ENCODE measurements at regions not wholly inside any gene's neighbourhood (a gene's known extent, or its start where the extent isn't known, plus 50 kb on each side); places are given as distances from the start of the nearest gene placed in this dataset.
"Not testable (repeated sequence)": the region's sequence is repeated elsewhere in the genome, so short reads cannot be mapped to it uniquely, and the experiment has no call there.

- DNase-seq, result peak; percentile 50
Measured at GRCh38 chr17:73900516-73900915, 256.3 kb upstream of the SDK2 start.

DNA sequence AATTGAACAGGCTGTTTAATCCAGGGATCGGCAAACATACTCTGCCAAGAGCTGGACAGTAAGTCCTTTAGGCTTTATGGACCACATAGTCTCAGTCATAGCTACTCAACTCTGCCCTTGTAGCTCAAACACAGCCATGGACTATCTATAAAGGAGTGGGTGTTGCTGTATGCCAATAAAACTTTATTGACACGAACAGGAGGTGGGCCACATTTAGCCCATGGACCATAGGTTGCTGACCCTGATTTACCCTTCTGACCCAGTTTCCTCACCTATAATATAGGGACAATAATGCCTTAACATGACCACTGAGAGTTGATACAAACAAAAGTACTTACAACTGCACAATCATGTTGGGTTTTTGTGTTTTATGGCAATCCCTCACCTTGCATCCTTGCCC is 257.0 kb upstream of the SDK2 start:
- no peak for DNase-seq

DNA sequence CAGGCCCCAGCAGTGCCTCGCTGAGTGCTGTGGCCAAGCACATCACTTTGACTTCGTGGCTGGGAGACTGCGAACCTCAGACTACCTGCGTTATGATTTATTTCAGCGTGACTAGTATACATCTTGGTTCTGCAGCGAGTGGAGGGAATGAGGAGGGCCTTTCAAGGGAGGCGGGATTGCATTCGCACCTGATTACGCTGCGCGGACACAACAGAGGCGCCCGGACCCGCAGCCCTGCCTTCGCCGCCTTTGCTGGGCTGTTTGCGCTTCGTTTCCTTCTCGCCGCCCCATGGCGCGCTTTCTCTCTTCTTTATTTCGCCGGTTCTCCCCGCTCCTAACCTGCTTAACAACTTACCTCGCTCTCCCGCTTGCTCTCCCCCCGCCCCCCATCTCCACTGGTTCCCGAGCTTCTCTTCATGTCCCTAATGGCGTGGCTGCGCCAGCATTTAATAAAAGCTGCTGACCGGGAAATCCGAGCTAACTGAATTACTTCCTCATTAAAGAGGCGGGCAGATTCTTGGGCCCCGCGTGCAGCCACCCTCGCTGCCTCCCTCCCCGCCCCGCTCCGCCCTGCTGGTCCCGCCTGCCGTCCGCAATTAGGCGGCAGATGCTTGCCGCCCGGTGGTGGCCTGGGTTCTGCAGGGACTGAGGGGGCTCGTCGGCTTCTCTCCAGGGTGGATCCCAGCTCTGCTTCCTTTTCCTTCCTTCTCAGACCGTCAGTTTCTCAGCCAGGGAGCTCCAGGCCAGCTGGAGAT is 257.6 kb upstream of the SDK2 start:
- DNase-seq, result peak; percentile 76

DNA sequence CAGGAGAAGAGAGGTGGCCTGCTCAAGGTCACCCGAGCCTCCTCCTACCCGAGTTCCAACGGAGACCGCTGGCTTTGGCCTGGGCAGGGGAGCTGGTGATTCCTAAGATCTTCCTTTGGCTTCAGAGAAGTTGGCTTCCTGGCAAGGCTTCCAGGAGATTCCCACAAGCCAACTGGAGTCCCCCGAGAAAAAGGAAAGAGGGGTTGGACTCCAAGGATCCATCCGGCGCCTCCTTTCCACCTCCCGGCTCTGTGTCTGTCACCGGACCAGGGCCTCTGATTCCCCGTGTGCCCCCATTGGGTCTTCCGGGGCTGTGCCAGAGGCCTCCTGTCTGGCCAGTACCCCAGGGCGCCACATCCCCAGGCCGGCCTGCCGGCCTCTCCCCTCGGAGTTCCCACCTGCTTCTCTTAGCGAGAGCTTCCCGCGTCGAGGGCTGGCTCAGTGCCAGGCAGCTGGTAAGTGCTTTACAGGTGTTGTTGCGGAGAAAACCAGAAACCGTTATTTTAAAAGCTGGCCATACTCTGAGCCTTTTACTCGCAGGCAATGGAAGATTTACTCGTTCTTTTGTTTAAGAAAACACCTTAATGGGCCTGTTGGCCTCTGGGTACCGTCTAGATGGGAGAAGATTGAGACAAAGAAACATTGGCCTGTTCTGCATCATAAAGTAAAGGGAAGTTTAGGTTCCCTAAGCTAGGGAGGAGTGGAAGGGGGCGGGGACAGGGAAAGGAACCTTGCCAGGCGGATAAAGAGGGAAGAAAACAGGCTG is 258.4 kb upstream of the SDK2 start:
- DNase-seq, result peak; percentile 53

DNA sequence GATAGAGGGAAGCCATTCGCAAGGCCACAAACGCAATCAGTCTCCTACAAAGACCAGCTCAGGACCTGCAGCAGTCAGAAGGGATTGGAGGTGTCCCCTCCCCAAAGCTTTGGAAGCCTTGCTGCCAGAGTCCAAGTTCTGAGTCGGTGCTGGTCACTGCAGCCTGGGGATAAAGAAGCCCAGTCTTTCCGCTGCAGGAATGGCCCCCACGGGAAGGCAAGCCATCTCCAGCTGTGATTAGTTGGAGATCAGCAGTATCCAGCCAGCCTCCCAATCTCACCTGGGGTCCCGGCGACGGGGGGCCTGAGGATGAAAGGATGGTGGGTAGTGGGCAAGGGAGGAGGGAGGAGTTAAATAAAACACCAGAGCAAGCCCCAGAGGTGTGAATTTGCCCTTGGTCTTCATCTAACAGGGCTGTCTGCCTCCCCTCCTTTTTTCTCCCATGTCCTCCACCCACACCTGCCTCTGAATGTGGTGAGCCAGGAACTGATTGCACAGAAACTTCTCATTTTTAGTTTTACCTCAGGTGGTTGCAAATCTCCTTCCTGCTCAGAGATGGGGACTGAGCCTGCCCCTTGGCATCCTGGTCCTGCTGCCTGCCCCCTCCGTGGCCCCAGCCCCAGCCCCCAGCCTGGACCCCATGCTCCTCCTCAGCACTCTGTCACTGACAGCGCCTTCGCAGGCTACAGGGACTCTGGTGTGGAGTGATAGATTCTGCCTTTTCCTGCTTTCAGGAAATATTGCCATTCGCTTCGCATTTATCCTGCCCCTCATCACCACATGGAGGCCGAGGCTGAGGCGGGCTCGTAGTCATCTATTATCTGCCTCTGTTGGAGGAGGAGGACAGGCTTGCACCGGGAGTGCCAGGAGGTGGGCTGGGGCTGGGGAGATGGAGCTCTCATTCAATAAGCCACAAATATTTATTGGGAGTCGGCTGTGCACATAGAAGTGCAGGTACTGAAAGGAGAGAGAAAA is 262.9 kb upstream of the SDK2 start:
- peak; percentile 49 for DNase-seq

DNA sequence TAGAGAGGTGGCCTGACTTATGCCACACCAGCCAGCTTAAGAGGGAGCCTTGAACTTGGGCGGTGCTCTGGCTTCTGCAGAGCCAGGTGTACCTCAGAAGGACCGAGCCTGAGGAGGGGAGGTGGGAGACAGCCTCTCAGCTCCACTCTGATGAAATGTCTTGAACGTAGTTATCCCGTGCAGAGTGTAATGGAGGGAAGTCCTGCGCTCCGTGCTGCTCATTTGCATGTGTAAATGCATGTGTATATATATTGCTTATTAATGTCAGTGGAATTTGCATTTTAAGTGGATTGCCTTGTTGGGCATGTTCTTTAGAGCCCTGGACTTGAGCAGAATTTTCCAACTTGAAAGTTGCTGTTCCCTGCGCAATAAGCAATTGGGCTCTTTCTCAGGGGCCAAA is 264.9 kb upstream of the SDK2 start:
- DNase-seq, result no peak

DNA sequence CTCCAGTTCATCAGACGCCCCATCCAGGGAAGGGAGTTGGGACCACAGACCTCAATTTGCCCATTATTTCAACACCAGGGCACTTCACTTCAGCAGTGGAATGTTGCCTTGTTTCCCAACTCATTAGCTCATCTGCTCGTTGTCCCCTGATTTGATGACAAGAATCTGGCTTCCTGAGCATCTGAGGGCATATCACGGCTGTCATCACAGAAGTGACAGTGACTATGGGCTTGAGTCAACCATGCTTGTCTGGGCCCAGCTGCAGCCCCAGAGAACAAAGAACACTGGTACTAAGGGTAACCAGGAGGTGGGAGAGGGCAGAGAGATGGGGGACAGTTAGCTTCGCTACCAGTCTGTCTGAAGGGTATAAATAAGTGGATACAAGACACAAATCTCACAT is 266.0 kb upstream of the SDK2 start:
- DNase-seq, result no peak

DNA sequence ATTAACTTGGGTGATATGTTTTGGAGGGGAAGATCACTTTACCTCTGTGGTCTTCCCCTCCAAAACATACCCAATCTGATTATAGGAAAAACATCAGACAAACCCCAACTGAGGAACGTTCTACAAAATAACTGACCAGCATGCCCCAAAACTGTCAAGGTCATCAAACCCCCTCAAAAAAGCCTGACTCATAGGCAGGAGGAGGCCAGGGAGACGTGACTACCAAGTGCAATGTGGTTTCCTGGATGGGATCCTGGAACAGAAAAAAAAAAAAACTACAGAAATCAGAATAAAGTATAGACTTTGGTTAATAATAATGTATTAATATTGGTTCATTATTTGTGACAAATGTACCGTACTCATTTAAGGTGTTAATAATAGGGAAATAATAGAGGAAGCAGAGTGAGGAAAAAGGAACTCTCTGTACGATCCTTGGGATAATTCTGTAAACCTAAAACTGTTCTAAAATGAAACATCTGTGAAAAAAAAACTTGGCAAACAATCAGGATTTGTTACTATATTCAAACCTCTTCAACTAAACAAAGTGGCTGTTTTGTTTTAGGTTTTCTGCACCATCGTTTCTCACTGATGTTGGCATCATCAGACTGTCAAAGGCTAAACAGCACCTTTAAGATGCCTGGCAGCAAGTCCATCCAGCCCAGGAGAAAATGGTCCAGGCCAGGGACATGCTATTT is 266.7 kb upstream of the SDK2 start:
- no peak for DNase-seq

- DNase-seq, result no peak
Measured at GRCh38 chr17:73911726-73912372, 267.6 kb upstream of the SDK2 start.

DNA sequence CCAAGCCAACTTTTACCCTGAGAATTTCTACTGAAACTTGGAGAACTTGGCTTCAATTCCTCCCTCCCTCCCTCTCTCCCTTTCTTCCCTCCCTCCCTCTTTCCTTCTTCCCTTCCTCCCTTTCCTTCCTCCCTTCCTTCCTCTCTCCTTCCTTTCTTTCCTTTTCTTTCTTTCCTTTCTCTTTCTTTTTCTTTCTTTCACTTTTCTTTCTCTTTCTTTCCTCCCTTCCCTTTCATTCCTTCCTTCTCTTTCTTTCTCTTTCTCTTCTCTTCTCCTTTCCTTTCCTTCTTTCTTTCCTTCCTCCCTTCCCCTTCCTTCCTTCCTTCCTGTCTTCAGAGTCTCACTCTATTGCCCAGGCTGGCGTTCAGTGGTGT is 268.1 kb upstream of the SDK2 start:
- DNase-seq, result no peak

DNA sequence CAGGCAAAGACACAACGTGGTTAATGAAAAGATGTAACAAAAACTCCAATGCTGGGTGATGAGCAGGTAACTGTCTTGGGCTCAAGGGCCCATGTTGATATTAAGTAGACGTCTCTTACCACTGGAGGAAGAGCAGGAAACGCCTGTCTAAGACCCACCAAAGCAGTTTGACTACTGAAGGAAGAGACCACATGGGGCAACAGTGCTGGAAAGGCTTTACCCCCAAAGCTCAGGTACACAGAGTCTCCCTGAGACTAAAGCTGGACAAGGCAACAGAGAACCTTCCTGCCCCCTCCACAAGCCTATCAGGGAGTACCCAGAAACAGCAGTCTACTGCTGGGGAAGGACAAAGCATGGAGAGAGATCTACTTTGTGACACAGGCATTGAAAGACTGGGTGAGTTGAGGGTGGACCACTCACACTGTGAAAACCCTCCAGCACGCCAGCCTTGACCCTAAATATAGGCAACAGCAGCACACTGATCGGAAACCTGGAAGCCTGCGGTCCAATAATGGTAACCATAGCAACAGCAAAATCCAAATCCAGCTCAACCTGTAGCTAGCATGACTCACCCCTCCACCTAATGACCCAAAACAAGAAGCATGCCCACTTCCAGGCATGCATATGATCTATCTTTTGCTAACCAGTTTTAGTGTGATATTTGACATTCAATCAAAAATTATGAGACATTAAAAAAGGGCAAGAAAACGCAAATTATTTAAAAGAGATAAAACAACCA is 270.5 kb upstream of the SDK2 start:
- DNase-seq, result no peak

GRCh38 chr17:73919033-73919432 is 274.8 kb upstream of the SDK2 start:
- DNase-seq, result not testable (repeated sequence)

- DNase-seq, result no peak
Measured at GRCh38 chr17:73921306-73921705, 277.1 kb upstream of the SDK2 start.

DNA sequence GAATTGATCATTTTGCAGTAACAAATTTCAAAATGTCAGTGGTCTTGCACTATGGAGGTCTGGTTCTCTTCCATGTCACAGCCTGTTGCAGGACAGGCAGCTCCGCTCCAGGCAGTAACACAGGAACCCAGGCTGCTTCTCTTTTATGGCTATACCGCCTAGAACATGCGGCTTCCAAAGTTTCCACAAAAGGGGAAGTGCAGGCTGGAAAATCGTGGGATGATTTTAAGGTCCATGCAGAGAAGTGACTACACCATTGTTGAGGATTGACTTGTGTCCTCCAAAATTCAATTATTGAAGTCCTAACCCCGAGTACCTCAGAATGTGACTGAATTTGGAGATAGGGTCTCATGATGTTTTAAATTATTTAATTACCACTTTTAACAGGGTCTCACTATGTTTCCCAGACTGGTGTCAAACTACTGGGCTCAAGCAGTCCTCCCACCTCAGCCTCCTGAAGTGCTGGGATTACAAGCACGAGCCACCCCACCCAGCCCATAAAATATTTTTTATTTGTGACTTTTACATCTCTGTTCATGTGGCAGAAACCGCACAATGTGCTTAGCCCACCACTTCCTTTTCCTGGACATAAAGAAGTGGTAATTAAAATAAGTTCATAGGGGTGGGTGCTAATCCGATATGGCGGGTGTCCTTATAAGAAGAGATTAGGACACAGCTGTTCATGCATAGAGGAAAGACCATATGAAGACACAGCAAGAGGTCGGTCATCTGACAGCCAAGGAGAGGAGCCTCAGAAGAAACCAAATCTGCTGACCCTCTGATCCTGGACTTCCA is 279.2 kb upstream of the RPL38 start:
- no peak for DNase-seq

- DNase-seq, result no peak
Measured at GRCh38 chr17:73924909-73925186, 278.6 kb upstream of the RPL38 start.

DNA sequence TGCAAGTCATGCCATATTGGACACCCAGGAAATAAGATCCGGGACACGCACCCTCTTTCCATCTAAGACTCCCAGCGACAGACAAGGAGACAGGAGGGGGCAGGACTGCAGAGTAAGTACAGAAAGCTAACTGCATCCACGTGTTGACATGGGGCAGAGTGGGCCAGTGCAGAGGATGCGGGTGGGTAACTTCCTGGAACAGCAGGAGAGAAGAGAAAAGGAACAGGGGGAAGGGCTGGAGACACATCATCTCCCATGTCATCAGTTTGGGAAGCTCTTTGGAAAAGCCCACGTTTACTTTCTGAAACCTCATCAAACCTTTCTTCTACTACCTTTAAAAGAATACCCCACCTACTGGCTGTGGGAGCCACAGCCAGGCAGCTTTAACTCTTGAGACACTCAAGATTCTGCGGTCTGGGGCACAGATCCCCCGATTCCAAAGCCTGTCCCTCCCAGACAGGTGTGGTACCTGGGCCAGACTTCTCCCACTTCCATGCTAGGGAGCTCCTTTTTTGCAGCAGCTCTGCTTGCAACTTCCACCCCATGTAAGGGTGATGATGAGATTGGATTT is 273.5 kb upstream of the RPL38 start:
- DNase-seq, result no peak

DNA sequence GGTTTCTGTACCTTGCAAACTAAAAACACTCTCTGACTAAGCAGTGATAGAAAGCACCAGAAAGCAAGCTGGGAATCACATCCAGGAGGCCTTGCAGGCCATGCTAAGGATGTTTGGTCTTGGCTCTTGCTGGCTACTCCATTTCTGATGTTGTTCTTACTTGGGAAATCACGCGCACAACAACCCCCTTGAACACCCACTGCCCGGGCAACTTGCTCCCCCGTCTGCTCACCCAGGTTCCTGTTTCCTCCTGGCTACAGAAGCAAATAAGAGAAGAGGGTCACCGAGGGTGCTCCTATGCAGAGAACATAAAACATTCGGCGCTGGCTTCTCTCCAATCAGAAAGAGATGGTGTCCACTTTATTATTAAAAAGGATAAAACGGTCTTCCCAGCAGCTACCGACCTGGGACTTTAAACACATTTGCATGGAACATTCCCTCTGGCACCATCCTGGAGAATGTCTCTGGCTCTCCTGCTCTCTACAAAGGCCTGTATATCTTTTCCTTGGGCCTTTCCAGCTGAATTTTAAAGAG is 271.2 kb upstream of the RPL38 start:
- no peak for DNase-seq

DNA sequence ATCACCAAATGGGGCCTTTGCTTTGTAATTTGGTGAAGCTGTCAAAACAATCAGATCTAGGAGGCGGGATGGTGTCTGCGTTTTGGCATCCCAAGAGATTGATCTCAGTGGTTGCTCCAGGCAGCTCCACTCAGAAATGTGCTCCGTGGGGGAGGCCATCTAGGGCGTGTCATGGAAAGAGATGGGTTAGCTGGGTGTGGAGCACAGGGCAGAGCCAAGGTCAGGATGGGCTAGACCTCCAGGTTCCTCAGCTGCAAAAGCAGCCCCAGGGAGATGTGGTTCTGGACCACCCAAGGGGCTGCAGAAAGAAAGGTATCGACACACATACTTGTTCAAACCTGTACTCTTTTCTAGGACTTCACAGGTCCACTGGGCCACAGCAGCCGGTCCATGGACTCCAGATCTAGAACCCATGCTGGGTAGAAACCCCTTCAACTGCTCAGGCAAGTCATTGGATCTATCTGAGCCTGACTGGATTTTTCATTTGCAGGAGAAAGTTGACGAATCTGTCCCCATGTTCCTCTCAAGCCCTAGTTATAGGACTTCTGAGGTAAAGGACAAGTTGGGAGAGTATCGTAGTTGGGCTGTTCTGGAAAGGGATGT is 270.2 kb upstream of the RPL38 start:
- DNase-seq, result no peak

DNA sequence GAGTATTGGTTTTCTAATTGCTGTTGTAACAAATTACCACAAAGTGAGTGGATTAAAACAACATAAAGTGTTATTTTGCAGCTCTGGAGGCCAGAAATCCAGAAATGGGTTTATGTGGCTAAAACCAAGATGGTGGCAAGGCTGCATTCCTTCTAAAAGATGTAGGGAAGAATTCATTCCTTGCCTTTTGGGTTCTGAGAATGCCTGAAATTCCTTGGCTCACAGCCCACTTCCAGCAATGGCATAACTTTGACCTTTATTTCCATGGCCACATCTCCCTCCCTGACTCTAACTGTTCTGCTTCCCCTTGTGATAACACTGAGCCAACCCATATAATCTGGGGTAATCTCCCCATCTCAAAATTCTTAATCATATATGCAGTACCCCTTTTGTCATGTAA is 269.6 kb upstream of the RPL38 start:
- DNase-seq, result no peak

GRCh38 chr17:73934696-73935095 is 268.8 kb upstream of the RPL38 start:
- no peak for DNase-seq

Measured in islet precursor cell (in vitro differentiated cells).